Mesenteric fat pad (tissue), 1 donor: ENCODE measurements at regions not wholly inside any gene's neighbourhood (a gene's known extent, or its start where the extent isn't known, plus 50 kb on each side); places are given as distances from the start of the nearest gene placed in this dataset.

ENCODE experiments used
- DNase-seq: peaks from one replicate; pipeline ENCODE4 v3.0.0-alpha.2; 2020; ENCODE audit warnings: low spot score
- donor health status: DM: yes; HTN: yes; CAD: no.

DNA sequence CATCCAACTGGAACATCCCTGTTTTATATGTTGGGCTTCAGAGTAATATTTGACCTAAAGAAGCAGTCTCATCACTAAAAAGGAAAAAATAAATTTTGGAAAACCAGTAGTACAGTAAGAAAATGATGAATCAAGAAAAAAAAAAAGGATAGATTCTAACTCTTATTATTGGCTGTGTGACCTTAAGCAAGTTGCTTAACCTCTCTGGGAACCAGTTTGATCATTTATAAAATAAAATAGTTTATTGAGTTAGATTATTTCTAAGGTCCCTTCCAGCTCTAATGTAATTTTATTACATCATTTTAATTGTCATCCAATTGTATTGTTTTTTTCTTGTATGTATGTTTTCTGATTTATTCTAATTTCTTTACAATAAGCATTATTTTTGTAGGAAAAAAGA lies 127.0 kb downstream of the PRELID2 start:
- DNase-seq, result no peak

DNA sequence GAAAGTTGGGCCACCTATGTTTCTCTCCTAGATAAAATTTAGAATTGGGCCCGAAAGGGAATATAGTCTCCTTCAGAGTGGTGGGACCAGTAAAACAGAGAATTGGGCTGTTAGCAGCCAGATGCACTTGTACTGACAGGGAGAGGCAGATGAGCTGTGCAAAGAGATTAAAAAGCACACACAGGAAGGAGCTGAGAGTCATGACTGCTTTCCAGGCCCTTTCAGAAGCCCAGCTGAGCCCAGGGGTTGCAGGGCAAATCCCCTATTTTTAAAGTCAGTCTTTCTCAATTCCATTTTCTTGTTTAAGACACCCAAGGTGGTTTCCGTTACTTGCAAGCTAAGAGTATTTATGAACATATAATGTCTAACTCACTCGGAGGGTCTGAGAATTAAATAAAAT lies 130.4 kb downstream of the PRELID2 start:
- DNase-seq, result no peak

DNA sequence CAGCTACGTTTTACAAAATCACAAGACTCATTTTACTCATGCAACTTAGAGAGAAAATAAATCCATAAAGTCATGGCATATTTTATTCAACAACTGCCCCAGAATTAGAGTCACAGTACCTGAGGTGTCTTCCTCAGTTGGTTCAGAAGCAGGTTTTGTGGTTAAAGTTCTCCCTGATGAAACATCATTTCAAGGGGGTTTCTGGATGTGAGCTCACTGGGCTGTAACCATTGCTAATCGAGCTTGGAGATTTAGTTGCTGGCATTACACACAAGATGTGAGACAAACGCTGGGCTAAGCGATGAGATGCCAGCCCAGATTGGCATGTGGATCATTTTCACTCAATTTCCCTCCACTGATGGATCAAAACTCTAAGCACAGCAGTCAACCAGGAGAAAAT lies 131.3 kb downstream of the PRELID2 start:
- DNase-seq, result no peak

DNA sequence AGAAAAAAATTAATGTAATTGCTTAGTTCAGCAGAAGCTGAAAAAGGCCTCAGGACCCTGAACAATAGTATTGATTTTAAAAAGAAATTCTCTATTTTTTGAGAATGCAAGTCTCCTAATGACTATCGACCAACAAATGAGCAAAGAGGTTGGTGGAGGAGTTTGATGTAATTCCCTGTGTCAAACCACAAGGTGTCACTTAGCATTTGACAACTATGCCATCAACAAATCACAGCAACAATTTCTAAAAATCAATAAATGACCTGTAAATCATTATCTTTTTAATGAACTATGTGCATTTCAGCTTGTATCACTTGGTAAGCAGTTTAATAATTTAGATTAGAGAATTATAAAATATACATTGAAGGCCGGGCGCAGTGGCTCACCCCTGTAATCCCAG lies 133.7 kb downstream of the PRELID2 start:
- DNase-seq, result no peak

DNA sequence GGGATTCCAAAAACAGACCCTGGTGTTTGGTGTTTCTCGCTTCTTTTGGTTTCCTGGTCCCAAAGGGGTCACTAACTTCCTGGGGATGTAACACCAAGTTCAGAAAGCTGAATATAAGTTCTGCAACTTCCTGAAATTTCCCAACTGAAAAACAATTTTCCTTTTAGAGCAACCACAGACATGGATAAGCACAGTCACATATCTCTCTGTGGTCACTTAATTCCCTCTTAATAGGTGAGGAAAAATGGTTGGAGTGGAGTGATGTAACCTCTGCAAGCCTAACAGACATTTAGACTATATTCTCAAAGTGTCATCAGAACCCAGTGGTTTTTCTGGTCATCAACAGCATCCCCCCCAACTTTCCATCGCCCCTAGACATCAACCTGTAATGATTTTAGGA lies 135.3 kb downstream of the PRELID2 start:
- DNase-seq, result no peak

DNA sequence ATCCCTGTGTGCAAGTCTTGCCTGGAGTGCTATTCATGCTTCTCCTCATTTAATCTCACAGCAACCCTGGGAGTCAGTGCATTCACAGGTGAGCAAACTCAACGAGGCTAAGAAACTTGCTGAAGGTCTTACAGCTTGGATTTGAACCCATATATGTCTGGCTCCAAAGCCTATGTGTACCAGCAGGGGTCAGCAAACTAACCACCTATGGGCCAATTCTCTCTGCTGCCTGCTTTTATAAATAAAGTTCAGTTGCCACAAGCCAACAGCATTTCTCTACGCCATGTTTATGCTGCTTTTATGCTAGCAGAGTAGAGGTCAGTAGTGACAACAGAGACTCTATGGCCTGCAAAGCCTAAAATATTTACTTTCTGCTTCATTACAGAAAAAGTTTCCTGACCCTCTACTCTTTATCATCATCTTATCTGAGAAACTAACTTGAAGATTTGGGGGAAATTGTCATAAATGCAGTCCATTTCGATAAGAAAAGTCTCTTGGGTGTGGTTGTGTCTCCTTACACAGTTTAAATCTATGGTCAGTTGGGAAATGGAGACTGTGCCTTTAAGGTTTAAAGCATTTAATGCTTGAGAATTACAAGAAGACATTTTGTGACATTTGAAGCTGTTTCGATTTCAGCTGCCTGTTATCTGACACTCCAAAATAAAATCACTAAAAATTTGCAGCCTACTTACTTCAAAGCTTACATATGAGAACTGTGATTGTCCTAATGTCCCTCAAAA lies 137.7 kb downstream of the PRELID2 start:
- no peak for DNase-seq

DNA sequence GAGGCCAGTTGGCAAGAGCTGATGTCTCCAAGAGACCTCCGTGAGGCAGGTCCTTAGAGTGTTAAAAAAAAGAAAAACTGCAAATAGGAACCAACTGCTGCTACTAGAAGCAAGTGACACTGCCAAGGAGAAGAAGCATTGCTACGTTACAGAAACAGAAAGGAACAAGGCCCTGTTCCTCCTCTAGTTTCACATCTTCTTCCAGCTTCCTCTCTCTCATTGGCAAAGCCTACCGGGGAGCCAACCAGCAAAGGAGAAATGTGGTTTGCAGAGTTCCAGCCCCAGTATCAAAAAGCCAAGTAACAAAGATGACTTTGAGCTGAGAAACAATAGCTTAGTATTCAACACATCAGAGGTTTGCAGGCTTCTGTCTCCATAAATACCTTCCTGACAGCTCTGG lies 145.9 kb downstream of the PRELID2 start:
- no peak for DNase-seq

DNA sequence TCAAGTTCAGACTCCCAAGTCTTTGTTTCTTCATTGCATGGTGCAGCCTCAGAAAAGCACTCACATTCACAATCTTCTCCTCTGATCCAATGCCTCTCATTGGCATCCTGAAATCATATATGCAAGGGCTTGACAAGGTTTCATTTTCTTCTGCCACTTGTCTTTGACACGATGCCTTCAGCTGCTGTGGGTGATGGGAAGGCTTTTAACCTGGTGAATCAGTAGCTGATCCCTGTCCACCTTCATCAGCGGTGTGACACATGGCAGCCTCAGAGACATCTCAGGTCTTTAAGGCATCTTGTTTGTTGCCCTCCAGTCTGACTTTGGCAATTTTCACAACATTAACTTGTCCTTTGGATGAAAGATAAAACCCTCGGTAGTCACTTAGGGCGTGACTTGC lies 147.2 kb downstream of the PRELID2 start:
- DNase-seq, result no peak

DNA sequence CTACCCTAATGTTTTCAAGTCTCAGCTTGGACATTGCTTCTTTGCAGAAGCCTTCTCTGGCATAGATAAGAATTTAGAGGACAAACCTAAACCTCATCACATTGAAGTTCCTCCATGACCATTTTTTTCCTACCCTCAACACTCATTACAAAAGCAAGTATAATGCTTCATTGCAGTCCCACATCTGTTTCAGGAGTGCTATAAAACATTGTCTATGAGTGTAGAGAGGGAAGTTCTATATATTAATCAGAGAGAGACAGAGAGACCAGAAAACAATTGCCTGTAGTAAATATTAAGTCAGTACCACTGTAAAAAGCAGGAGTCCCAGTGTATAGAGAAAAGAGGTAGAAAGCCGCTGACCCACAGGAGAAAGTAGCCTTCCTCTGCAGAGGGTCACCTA lies 149.7 kb downstream of the PRELID2 start:
- no peak for DNase-seq

DNA sequence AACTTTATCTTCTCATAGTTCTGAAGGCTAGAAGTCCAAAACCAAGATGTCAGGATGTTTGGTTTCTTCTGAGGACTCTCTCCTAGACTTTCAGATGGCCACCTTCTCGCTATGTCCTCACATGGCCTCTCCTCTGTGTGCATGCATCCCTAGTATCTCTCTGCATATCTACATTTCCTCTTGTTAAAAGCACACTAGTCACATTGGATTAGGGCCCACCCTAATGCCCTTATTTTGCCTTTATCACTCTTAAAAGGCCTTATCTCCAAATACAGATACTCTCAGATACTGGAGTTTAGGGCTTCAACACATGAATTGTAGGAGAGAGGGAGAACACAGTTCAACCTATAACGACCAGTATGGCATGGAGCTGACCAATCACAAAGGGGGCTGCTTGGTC lies 151.7 kb downstream of the PRELID2 start:
- no peak for DNase-seq

DNA sequence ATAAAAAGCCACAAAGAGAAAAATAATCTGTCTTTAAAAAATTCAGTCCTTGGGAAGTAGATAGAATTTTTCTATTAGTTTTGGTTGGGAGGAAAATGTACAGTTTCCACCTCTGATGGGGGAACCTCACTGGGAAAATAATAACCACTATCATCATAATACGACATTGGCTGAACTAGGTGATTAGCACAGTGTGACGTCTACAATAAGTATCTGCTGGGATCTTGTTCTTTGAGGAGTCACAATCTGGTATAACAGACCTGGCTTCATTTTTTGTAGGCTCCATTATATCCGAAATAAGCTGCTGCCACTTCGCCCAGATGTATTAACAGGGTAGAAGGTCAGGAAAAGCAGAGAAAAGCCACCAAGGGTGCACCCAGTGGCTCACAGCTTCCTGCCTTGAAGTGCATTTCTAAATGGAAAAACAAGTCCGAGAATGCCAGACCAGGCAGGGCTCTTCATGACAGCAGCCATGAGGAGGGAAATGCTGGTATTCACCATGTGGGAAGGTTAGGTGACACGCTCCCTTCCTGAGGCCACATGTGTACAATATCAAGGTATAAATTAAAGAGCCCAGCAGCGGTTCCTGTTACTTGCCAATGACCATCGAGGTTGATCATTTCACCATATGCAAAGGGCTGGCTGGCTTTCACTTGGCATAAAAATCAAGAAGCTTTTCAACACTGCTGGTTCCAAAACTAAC lies 152.8 kb downstream of the PRELID2 start:
- DNase-seq, result no peak

DNA sequence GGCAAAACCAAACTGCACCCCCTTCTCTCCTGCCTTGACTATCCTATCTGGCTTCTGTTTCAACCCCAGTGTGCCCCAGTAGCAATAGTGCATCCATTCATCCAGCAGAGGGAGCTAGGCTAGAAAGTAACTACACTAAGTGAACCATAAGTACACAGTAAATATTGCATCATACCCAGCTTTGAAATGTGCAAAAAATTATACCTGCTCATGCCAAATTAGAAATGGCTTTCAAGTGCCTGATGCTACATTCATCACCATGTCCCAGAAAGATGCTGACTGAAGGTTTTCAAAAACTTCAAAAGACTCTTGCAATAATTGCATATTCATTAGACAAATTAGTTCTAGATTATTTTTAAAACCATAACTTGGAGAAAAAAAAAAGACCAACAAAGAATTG lies 153.5 kb downstream of the PRELID2 start:
- no peak for DNase-seq

DNA sequence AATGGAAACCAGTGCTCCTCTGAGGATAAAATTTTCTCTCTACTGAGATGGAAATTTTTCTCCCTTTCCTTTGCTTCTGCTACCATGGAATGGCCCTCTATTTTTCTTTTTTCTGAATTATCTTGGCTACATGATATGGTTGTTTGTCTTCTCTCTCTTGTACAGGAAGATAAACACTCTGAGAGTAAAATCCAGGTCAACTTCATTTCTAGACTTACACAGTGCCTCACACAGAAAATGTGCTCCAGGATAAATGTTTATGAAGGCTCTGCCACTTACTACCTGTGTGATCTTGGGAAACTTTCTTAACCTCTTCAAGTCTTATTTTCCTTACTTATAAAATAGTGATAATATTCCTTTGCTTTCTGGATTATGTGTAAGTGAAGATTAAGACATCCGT lies 153.9 kb downstream of the PRELID2 start:
- no peak for DNase-seq

DNA sequence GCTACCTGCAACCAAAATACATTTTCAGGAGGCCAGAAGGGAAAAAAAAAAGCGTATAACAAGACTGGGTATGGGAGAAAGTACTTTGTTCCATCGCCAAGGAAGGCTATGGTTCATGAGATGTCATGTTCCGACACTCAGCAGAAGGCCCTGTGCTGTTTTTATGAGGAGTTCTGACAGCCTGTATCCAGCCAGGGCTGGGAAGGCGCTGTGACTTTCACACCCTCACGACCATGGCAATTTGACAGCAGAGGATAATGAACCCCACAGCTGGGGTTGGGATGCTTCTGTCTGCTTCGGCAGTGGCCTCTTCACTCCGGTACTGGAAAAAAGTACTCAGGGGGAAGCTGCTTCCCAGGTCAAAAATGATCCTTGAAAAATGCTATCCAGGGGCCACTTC lies 154.4 kb downstream of the PRELID2 start:
- no peak for DNase-seq

DNA sequence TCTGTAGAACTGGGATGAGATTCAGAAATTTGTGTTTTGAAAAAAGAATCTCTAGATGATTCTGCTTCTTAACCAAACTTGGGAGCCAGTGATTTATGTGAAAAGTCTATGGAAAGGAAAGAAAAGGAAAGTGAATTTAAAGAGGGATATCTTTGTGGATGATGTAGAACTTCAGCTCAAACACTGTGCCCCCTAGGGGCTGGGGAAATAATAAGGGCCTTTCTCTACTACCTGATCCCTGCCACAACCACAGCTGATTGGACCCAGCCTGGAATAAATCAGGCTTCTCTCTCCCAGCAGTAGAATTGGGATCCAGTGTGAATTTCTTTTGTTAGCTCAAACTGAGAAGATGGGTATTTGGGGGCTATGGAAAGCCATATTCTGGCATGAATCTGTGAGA lies 155.0 kb downstream of the PRELID2 start:
- no peak for DNase-seq

DNA sequence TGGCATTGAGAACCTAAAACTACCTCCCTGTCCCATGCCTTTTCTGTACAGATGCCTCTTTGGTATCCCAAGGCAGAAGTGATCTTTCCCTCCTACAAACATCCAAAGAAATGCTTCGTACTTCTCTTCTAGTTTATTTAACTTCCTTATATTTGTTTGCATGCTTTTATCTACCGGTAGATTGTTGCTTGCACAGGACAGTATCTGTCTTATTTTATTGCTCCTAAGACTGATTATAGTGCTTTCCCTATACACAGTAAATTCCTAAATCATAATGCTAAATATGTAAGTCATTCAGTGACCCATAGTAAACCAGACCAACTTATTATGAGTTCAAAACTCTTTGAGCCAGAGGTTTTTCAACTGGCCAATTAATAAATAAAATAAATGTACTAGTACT lies 156.9 kb downstream of the PRELID2 start:
- DNase-seq, result no peak

DNA sequence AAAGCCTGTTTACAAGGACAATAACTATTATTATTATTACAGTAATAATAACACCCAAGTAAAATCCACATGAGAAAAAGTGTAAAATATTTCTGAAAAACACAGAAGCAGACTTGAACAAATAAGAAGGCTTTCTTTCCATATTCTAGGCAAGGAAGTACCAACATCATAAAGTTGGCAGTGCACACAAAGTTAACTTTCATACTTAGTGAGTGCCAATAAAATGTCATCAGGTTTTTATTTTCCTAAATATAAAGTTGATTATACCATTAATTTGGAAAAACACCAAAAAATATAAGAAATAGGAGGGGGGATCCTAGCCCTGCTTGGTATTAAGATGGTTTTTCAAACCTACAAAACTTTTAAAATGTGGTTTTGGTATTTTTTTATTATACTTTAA lies 161.4 kb downstream of the PRELID2 start:
- DNase-seq, result no peak

DNA sequence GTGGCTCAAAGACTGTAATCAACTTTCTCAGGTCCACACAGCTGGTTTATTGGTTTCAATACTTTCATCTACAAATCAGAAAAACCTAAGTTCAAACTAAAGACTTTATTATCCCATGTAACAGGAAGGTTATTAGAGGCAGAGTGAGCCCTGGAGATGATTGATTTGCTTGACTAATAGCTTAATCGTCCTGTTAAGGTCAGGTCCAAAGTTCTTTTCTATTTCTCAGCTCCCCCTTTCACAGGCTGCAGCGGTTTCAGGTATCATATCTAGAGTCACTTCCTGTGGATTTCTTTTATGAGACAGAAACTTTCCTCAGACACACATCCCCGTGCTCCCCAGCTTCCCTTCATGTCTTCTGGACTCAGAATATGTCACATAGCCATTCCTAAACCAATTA lies 166.4 kb downstream of the PRELID2 start:
- DNase-seq, result no peak

DNA sequence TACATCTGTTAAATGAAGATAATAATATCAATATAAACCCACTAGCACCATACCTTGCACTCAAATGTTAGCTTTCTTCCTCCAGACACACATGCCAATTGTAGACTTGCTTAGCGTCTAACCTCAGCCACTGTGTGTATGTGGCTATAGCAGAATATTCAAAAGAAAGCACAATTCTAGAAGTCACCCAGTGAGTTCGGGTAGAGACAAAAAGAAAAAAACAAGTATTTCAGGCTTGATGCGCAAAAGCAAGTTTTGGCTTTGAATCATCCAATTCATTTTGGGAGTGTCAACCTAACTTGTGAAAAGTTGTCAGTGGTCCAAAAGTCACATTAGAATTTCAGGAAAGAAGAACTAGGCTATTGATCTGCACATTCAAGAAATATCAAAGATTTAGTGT lies 167.4 kb downstream of the PRELID2 start:
- DNase-seq, result no peak

DNA sequence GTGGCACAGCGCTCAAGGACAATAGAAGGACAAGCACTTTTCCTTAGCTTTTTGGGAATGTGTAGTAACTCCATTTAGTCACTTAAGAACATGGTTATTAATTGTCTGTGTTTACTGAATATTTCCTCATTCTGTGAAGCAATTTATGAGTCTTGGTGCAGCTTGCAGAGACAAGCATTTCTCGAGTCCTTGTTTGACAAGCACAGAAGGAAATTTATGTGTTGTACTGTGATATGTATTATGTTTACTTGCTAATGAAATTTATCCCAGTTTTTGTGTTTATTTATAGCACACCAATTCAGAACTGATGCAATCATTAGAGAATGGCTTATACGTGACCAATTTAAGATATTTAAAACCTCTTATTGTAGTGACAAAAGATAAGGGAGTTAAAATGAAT lies 168.6 kb downstream of the PRELID2 start:
- no peak for DNase-seq

DNA sequence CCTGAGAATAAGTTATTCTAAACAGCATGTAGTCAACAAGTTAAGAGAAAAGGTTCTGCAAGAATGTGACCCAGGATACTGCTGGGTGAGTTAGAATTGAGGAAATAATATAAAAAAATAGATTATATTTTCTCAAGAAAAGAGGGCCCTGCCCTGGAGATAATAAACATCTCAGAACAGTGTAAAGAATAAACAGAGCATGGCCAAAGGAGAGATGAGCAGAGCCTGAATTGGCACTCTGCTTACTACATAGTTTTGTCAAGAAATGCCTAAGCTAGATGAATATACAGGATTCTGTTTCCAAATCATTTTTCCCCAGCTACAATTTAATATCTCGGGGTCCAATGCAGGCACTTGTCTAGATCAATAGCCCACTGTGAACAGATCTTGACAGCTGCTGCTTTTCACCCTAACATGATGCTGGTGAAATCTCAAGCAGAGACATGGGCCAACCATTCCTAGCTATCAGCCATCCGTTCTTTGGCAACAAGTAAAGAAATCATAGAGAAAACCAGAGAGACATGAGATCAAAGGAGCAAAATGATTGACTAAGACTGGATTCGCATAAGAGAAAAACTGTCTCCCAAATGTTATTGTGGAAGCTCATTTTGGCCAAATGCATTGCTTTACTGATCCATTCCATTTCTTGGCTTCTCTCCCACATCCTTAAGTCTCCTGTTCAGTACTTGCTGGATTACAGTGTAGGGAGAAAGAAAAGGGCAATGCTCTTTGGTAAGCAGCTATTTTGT lies 173.2 kb downstream of the PRELID2 start:
- no peak for DNase-seq

DNA sequence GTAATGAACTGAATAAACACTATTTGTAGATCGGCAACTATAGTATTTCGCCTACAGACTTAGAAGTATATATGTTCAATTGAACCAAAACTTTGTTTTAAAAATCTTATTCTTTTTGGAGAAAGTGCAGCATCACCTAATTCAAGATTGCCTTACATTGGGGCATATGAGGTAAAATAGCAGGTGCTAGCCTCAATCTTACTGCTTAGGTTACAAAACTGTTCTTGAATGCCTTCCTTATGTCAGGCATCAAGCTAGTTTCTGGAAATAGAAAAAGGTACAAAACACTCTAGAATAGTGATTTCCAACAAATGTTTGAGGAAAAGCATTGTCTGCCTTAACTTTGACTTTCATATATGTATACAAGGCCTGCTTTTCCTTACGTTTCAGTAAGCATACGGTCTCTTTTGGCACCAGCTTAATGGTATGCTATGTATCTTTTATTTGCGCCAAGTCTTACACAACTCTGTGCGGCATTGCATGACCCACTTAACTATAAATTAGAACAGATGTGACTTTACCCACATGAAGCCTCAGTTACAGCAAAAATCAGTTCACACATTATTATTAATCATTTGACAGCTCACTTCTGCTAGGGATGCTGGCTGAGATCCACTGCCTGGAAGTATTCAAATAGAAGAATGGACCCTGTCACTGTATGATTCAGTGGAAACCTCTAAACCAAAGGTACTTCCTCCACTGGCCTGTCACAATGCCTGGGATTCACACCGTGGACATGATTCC lies 174.1 kb downstream of the PRELID2 start:
- DNase-seq, result no peak
